ENCODE measurements at regions not wholly inside any gene's neighbourhood (a gene's known extent, or its start where the extent isn't known, plus 50 kb on each side); places are given as distances from the start of the nearest gene placed in this dataset.
"Not testable (repeated sequence)": the region's sequence is repeated elsewhere in the genome, so short reads cannot be mapped to it uniquely, and the experiment has no call there.

DNA sequence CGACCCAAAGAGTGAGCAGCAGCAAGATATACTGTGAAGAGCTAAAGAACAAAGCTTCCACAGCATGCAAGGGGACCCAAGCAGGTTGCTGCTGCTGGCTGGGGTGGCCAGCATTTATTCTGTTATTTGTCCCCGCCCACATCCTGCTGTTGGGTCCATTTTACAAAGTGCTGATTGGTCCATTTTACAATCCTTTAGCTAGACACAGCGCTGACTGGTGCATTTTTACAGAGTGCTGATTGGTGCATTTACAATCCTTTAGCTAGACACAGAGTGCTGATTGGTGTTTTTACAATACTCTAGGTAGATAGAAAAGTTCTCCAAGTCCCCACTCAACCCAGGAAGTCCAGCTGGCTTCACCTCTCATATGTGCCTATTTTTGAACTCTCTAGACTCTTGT is 596.0 kb upstream of the CNTN5 start:
- CTCF ChIA-PET; H3K27ac ChIP-seq (ENCODE audit: insufficient read depth in 1 of 2, low read depth in 1 of 2, low read length in 2 of 2, poor library complexity in 1 of 2, severe bottlenecking in 2 of 2); H3K36me3 ChIP-seq (ENCODE audit: control insufficient read depth in 4 of 4, insufficient read depth in 4 of 4, low read length in 3 of 4); POLR2A ChIA-PET; H3K4me3 ChIP-seq (ENCODE audit: control insufficient read depth in 1 of 7, extremely low read depth in 1 of 7, insufficient read depth in 4 of 7, low read depth in 2 of 7, low read length in 6 of 7); DNase-seq; H3K27me3 ChIP-seq (replicated peaks in 2 of 5; ENCODE audit: control insufficient read depth in 4 of 5, insufficient read depth in 5 of 5, low read length in 4 of 5); H3K4me1 ChIP-seq (ENCODE audit: control extremely low read depth in 1 of 4, control insufficient read depth in 4 of 4, insufficient read depth in 4 of 4, low read length in 3 of 4): not testable (repeated sequence)
- 91% methylated on average over 2 of the region's 3 CpGs for WGBS (ENCODE audit: insufficient coverage)
- H3K9me3 ChIP-seq (ENCODE audit: control extremely low read depth in 1 of 5, control insufficient read depth in 4 of 5, insufficient read depth in 2 of 5, low read depth in 1 of 5, low read length in 4 of 5), result peaks cover 0 to 13% (median 2%) of the 10 kb centered on the region in 5 experiments

DNA sequence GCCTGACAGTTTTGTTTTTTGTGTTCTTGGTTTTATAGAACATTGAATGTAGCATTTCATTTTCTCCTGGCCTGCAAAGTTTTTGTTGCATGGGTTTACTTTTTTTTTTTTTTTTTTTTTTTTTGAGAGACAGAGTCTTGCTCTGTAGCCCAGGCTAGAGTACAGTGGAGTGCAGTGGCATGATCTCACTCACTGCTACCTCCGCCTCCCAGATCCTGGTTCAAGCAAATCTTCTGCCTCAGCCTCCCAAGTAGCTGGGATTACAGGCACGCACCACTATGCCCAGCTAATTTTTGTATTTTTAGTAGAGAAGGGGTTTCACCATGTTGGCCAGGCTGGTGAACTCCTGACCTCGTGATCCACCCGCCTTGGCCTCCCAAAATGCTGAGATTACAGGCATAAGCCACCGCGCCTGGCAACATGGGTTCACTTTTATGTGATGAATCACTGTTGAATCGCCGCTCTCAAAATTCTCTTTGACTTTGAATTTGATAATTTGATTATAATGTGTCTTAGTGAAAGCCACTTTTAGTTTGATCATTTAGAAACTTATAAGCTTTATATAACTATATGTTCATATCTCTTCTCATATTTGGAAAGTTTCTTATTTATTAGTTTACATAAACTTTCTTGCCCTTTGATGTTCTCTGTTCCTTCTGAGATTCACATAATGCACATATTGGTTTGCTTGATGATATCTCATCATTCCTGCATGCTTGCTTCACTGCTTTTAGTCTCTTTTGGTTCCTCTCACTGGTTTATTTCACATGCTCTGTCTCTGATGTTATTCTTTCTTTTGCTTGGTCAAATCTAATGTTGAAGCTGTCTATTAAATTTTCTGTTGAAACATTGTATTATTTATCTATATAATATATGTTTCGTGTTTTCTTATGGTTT is 589.0 kb upstream of the CNTN5 start:
- H3K9me3 ChIP-seq (ENCODE audit: control extremely low read depth in 1 of 5, control insufficient read depth in 4 of 5, insufficient read depth in 2 of 5, low read depth in 1 of 5, low read length in 4 of 5), result peaks cover 0 to 8% (median 2%) of the 10 kb centered on the region in 5 experiments
- no peaks in the 10 kb centered on the region for H3K36me3 ChIP-seq (ENCODE audit: control insufficient read depth in 4 of 4, insufficient read depth in 4 of 4, low read length in 3 of 4)
- 97% methylated on average over 5 of the region's 9 CpGs for WGBS (ENCODE audit: insufficient coverage)
- no peaks in the 10 kb centered on the region for H3K27me3 ChIP-seq (replicated peaks in 2 of 5; ENCODE audit: control insufficient read depth in 4 of 5, insufficient read depth in 5 of 5, low read length in 4 of 5)
- CTCF ChIA-PET, result interaction anchor here (0.6 kb wide), 1 partner anchor 172 kb away, joined by 3 read pairs; no protein-coding TSS in a partner anchor
- no peak overlapping the region for H3K4me3 ChIP-seq (ENCODE audit: control insufficient read depth in 1 of 7, extremely low read depth in 1 of 7, insufficient read depth in 4 of 7, low read depth in 2 of 7, low read length in 6 of 7)
- H3K27ac ChIP-seq (ENCODE audit: insufficient read depth in 1 of 2, low read depth in 1 of 2, low read length in 2 of 2, poor library complexity in 1 of 2, severe bottlenecking in 2 of 2), result no peak overlapping the region
- POLR2A ChIA-PET, result no interaction called here
- no peaks in the 10 kb centered on the region for H3K4me1 ChIP-seq (ENCODE audit: control extremely low read depth in 1 of 4, control insufficient read depth in 4 of 4, insufficient read depth in 4 of 4, low read length in 3 of 4)
- no peak for DNase-seq

DNA sequence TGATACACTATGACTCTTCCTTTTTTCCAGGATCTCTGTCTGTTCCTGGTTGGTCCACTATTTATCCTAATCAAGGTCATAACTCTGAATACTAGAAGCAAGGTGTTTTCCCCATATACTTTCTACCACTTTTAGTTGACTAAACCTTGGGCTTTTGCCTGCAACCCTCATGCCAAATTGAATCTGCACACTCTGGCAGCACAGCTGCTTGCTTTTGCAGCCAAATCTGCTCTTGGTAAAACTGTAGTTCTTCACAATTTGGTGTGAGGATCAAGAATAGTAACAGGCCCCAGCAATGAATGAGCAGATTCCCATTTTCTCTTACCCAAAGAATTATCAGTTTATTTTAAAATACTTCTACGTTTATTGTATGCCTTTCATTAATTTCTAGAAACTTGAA is 586.5 kb upstream of the CNTN5 start:
- POLR2A ChIA-PET, result no interaction called here
- Histone ChIP-seq H3K27me3 (replicated peaks in 2 of 5; ENCODE audit: control insufficient read depth in 4 of 5, insufficient read depth in 5 of 5, low read length in 4 of 5) (no peaks in the 10 kb centered on the region), H3K36me3 (ENCODE audit: control insufficient read depth in 4 of 4, insufficient read depth in 4 of 4, low read length in 3 of 4) (no peaks in the 10 kb centered on the region), H3K9me3 (ENCODE audit: control extremely low read depth in 1 of 5, control insufficient read depth in 4 of 5, insufficient read depth in 2 of 5, low read depth in 1 of 5, low read length in 4 of 5) (peaks cover 0 to under 1% (median 0%) of the 10 kb centered on the region in 5 experiments), H3K4me1 (ENCODE audit: control extremely low read depth in 1 of 4, control insufficient read depth in 4 of 4, insufficient read depth in 4 of 4, low read length in 3 of 4) (no peaks in the 10 kb centered on the region), H3K4me3 (ENCODE audit: control insufficient read depth in 1 of 7, extremely low read depth in 1 of 7, insufficient read depth in 4 of 7, low read depth in 2 of 7, low read length in 6 of 7) (no peak overlapping the region), H3K27ac (ENCODE audit: insufficient read depth in 1 of 2, low read depth in 1 of 2, low read length in 2 of 2, poor library complexity in 1 of 2, severe bottlenecking in 2 of 2) (no peak overlapping the region)
- WGBS (ENCODE audit: insufficient coverage), result no CpG with 5 or more reads among the region's 1 CpG
- CTCF ChIA-PET, result no interaction called here
- no peak for DNase-seq

DNA sequence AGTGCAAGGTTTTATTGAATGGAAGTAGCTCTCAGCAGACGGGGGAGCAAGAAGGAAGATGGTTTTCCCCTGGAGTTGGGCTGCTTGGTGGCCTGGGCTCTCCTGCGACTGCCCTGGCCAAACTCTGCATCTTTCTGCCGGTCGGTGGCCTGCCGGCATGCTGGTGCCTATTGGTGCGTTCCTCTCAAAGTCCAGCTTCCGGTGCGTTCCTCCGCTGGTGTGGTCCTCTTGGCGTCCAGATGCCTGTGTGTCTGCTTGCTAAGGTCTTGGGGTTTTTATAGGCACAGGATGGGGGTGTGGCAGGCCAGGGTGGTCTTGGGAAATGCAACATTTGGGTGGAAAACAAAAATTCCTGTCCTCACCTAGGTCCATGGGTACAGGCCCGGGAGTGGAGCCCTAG is 567.4 kb upstream of the CNTN5 start:
- H3K4me3 ChIP-seq (ENCODE audit: control insufficient read depth in 1 of 7, extremely low read depth in 1 of 7, insufficient read depth in 4 of 7, low read depth in 2 of 7, low read length in 6 of 7), result no peak overlapping the region
- 94% methylated on average over 8 of the region's 11 CpGs for WGBS (ENCODE audit: insufficient coverage)

DNA sequence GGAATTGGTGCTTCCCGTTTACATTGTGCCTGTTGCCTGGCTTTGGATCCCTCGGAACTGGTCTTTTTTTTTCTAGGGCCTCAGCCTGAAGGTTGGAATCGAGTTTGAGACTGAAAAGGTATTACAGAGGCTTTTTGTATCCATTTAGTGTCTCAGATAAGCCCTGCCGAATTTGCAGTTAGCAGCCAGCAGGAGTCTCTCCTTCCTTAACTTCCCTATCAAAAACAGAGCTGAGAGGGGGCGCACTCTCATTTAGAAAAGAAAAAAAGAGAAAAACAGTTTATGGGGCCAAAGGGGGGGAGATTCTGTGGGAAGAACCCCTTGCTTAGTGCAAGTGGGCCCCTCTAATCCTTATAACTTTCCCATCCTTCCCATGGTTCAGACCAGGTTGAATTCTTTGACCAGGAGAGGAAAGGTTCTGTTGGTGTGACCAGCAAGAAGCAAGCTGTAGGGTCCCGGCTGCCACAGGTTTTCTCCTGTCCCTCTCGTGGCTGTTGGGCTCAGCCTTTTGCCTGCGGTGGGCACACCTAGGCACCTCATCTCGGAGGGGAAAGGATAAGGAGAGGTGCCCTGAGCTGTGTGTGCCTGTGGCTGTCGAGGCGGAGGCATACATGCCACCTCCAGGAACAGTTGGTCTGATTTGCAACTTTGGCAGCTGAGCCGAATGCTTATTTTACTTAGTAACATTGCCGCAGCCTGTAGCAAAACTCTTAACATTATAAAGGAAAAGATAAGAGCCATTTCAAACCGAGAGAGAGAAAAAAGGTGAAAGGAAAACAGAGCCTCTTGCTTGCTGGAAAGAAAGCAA is 565.0 kb upstream of the CNTN5 start:
- Histone ChIP-seq H3K27me3 (replicated peaks in 2 of 5; ENCODE audit: control insufficient read depth in 4 of 5, insufficient read depth in 5 of 5, low read length in 4 of 5) (no peaks in the 10 kb centered on the region), H3K4me1 (ENCODE audit: control extremely low read depth in 1 of 4, control insufficient read depth in 4 of 4, insufficient read depth in 4 of 4, low read length in 3 of 4) (no peaks in the 10 kb centered on the region), H3K9me3 (ENCODE audit: control extremely low read depth in 1 of 5, control insufficient read depth in 4 of 5, insufficient read depth in 2 of 5, low read depth in 1 of 5, low read length in 4 of 5) (no peaks in the 10 kb centered on the region), H3K36me3 (ENCODE audit: control insufficient read depth in 4 of 4, insufficient read depth in 4 of 4, low read length in 3 of 4) (no peaks in the 10 kb centered on the region), H3K4me3 (ENCODE audit: control insufficient read depth in 1 of 7, extremely low read depth in 1 of 7, insufficient read depth in 4 of 7, low read depth in 2 of 7, low read length in 6 of 7) (no peak overlapping the region), H3K27ac (ENCODE audit: insufficient read depth in 1 of 2, low read depth in 1 of 2, low read length in 2 of 2, poor library complexity in 1 of 2, severe bottlenecking in 2 of 2) (no peak overlapping the region)
- DNase-seq, result peak in 2 of 3 donors; percentile 1
- ChIA-PET POLR2A (no interaction called here), CTCF (interaction anchor here (1.1 to 1.8 kb wide), 2 partner anchors 12 to 560 kb away, joined by 3 to 6 read pairs; no protein-coding TSS in a partner anchor)
- WGBS (ENCODE audit: insufficient coverage), result 99% methylated on average over 10 of the region's 14 CpGs

More for the DNA sequence above, 567.4 kb upstream of the CNTN5 start:
- H3K27me3 ChIP-seq (replicated peaks in 2 of 5; ENCODE audit: control insufficient read depth in 4 of 5, insufficient read depth in 5 of 5, low read length in 4 of 5), result no peaks in the 10 kb centered on the region
- POLR2A ChIA-PET, result no interaction called here
- H3K36me3 ChIP-seq (ENCODE audit: control insufficient read depth in 4 of 4, insufficient read depth in 4 of 4, low read length in 3 of 4), result no peaks in the 10 kb centered on the region
- no peaks in the 10 kb centered on the region for H3K4me1 ChIP-seq (ENCODE audit: control extremely low read depth in 1 of 4, control insufficient read depth in 4 of 4, insufficient read depth in 4 of 4, low read length in 3 of 4)
- DNase-seq, result no peak
- no peak overlapping the region for H3K27ac ChIP-seq (ENCODE audit: insufficient read depth in 1 of 2, low read depth in 1 of 2, low read length in 2 of 2, poor library complexity in 1 of 2, severe bottlenecking in 2 of 2)
- no peaks in the 10 kb centered on the region for H3K9me3 ChIP-seq (ENCODE audit: control extremely low read depth in 1 of 5, control insufficient read depth in 4 of 5, insufficient read depth in 2 of 5, low read depth in 1 of 5, low read length in 4 of 5)
- CTCF ChIA-PET, result no interaction called here

DNA sequence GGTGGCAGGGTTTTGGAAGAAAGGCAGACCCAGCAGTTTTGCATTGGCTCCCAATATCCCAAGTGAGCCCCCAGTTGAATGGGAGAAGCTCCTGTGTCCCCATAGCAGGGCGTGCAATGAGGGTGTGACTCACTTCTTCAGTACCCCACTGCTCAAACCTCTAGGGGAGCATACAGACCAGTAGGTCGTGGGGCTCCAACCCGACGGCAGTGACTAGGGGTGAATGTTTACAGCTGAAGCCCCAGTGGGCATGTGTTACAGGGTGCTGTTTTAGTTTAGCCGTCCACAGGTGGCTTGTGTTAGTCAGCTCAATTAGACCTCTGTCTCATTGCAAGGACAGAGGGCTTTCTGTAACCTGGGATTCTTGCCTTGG is 564.5 kb upstream of the CNTN5 start:
- CTCF ChIA-PET, result interaction anchor here (1.1 to 1.8 kb wide), 2 partner anchors 12 to 560 kb away, joined by 3 to 6 read pairs; no protein-coding TSS in a partner anchor
- no peak for DNase-seq
- Histone ChIP-seq H3K27ac (ENCODE audit: insufficient read depth in 1 of 2, low read depth in 1 of 2, low read length in 2 of 2, poor library complexity in 1 of 2, severe bottlenecking in 2 of 2) (no peak overlapping the region), H3K36me3 (ENCODE audit: control insufficient read depth in 4 of 4, insufficient read depth in 4 of 4, low read length in 3 of 4) (no peaks in the 10 kb centered on the region), H3K27me3 (replicated peaks in 2 of 5; ENCODE audit: control insufficient read depth in 4 of 5, insufficient read depth in 5 of 5, low read length in 4 of 5) (no peaks in the 10 kb centered on the region), H3K9me3 (ENCODE audit: control extremely low read depth in 1 of 5, control insufficient read depth in 4 of 5, insufficient read depth in 2 of 5, low read depth in 1 of 5, low read length in 4 of 5) (no peaks in the 10 kb centered on the region), H3K4me1 (ENCODE audit: control extremely low read depth in 1 of 4, control insufficient read depth in 4 of 4, insufficient read depth in 4 of 4, low read length in 3 of 4) (no peaks in the 10 kb centered on the region), H3K4me3 (ENCODE audit: control insufficient read depth in 1 of 7, extremely low read depth in 1 of 7, insufficient read depth in 4 of 7, low read depth in 2 of 7, low read length in 6 of 7) (no peak overlapping the region)
- POLR2A ChIA-PET, result no interaction called here
- WGBS (ENCODE audit: insufficient coverage), result 97% methylated on average over 5 of the region's 5 CpGs

DNA sequence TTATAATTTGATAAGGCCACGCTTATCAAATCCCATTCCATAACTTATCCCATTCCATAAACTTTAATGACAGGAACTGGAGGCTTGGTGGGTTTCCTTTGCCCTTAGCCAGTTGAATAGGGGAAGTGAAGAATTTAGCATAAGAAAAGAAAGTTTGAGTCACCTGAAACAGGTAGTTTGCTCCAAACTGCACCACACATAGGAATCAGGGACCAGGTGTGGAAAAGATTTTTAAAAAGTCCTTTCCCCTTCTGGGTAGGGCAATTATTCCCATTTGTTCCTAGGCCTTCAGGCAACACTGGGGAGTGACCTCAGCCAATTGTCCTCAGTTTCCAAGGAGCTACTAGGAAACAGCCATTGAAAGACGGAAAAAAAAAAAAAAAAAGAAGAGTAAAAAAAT is 525.7 kb upstream of the CNTN5 start:
- no peaks in the 10 kb centered on the region for H3K27me3 ChIP-seq (replicated peaks in 2 of 5; ENCODE audit: control insufficient read depth in 4 of 5, insufficient read depth in 5 of 5, low read length in 4 of 5)
- WGBS (ENCODE audit: insufficient coverage), result 100% methylated on average over 1 of the region's 2 CpGs
- H3K4me3 ChIP-seq (ENCODE audit: control insufficient read depth in 1 of 7, extremely low read depth in 1 of 7, insufficient read depth in 4 of 7, low read depth in 2 of 7, low read length in 6 of 7), result no peak overlapping the region
- DNase-seq, result no peak
- H3K4me1 ChIP-seq (ENCODE audit: control extremely low read depth in 1 of 4, control insufficient read depth in 4 of 4, insufficient read depth in 4 of 4, low read length in 3 of 4), result no peaks in the 10 kb centered on the region
- no peak overlapping the region for H3K27ac ChIP-seq (ENCODE audit: insufficient read depth in 1 of 2, low read depth in 1 of 2, low read length in 2 of 2, poor library complexity in 1 of 2, severe bottlenecking in 2 of 2)
- CTCF ChIA-PET, result no interaction called here
- no peaks in the 10 kb centered on the region for H3K9me3 ChIP-seq (ENCODE audit: control extremely low read depth in 1 of 5, control insufficient read depth in 4 of 5, insufficient read depth in 2 of 5, low read depth in 1 of 5, low read length in 4 of 5)
- no peaks in the 10 kb centered on the region for H3K36me3 ChIP-seq (ENCODE audit: control insufficient read depth in 4 of 4, insufficient read depth in 4 of 4, low read length in 3 of 4)
- POLR2A ChIA-PET, result interaction anchor here (0.6 kb wide), 1 partner anchor 11 kb away, joined by 4 read pairs; no protein-coding TSS in a partner anchor

All from common myeloid progenitor, CD34-positive (primary cell).